HepG2 (cell line): ENCODE measurements at regions not wholly inside any gene's neighbourhood (a gene's known extent, or its start where the extent isn't known, plus 50 kb on each side); places are given as distances from the start of the nearest gene placed in this dataset.
A peak's percentile ranks its signal among the peaks of the same experiment; 100 is the strongest.

Experiments
- ATAC-seq: fragments of 200-7000 bp; cut with Tn5 transposase; 3 replicates; pipeline ENCODE4 v1.9.1; 2020; ENCODE audit warnings: mild to moderate bottlenecking, moderate library complexity
- BruUV-seq: library from RNA; stranded (reverse); fragments of 400-500 nt; replicated peaks from 2 replicates; lab custom pipeline; 2021; lab: Mats Ljungman, UMichigan
- CTCF ChIA-PET: fragments of 300-600 bp; formaldehyde crosslinking; extraction: SDS; loops from one replicate; lab custom pipeline; 2021; ENCODE audit warnings: low total read pairs, inconsistent platforms, low intra/inter-chr PET ratio; lab: Yijun Ruan, JAX
- POLR2A ChIA-PET: fragments of 350-600 bp; sonication (Branson Sonifier 250); formaldehyde crosslinking; loops from one replicate; lab custom pipeline; 2020; ENCODE audit warnings: antibody characterized with exemption, inconsistent platforms; lab: Yijun Ruan, JAX
- DNase-seq: peaks from one replicate; pipeline ENCODE4 v3.0.0-alpha.2; 2015; ENCODE audit warnings: low spot score
- FAIRE-seq: peaks from 3 replicates; lab custom pipeline; 2011; peaks lifted over from hg19 to GRCh38; lab: Jason Lieb, UNC
- H2AFZ ChIP-seq: one replicate; pipeline ENCODE4 v1.6.1; 2011; ENCODE audit warnings: low read length, inconsistent platforms
- H3K27ac ChIP-seq: fragments of 300-600 bp; 3 replicates; pipeline ENCODE4 v1.8.0; 2011; ENCODE audit warnings: mixed run types, mild to moderate bottlenecking, mixed read lengths, low read length, inconsistent platforms; ENCODE audit not compliant: insufficient read depth; ENCODE audit errors: extremely low read length
- H3K27me3 ChIP-seq, 2 experiments: fragments of 200-600 bp in 1 of 2; 2 replicates in 1 of 2; 3 replicates in 1 of 2; pipeline versions ENCODE4 v1.6.0 to v1.8.0; 2011; ENCODE audit warnings: low read length in 2 of 2, mild to moderate bottlenecking in 2 of 2, moderate library complexity in 2 of 2, inconsistent platforms in 1 of 2; ENCODE audit not compliant: insufficient read depth in 2 of 2, control insufficient read depth in 1 of 2
- H3K36me3 ChIP-seq, 2 experiments: fragments of 200-600 bp in 1 of 2; replicated peaks in 1 of 2; 2 replicates in 1 of 2; 3 replicates in 1 of 2; pipeline versions ENCODE4 v1.5.1 to v1.8.0; 2011; ENCODE audit warnings: low read length in 2 of 2, inconsistent platforms in 1 of 2; ENCODE audit not compliant: insufficient read depth in 2 of 2, control insufficient read depth in 1 of 2
- H3K4me1 ChIP-seq: 2 replicates; pipeline ENCODE4 v1.5.1; 2012; ENCODE audit warnings: low read length, inconsistent platforms; ENCODE audit not compliant: insufficient read depth
- H3K4me2 ChIP-seq: 2 replicates; pipeline ENCODE4 v1.6.0; 2011; ENCODE audit warnings: low read depth, low read length, inconsistent platforms
- H3K4me3 ChIP-seq, 3 experiments: fragments of 200-600 bp in 1 of 3; sonication (generic), shearing (Covaris generic) in 1 of 3; replicated peaks in 1 of 3; 2 replicates each; pipeline ENCODE4 v1.5.1; 2011 to 2016; ENCODE audit warnings: low read length in 3 of 3, inconsistent platforms in 2 of 3, low read depth in 2 of 3, mild to moderate bottlenecking in 2 of 3, control low read depth in 1 of 3, mixed read lengths in 1 of 3; ENCODE audit not compliant: insufficient read depth in 1 of 3
- H3K79me2 ChIP-seq: one replicate; pipeline ENCODE4 v1.6.1; 2011; ENCODE audit warnings: low read length, inconsistent platforms; ENCODE audit not compliant: insufficient read depth
- H3K9ac ChIP-seq: 2 replicates; pipeline ENCODE4 v1.6.0; 2011; ENCODE audit warnings: mild to moderate bottlenecking, low read depth, low read length, inconsistent platforms; ENCODE audit not compliant: insufficient read depth
- H3K9me3 ChIP-seq: 2 replicates; pipeline ENCODE4 v1.5.1; 2012; ENCODE audit warnings: mild to moderate bottlenecking, low read length
- H4K20me1 ChIP-seq: 2 replicates; pipeline ENCODE4 v1.6.0; 2011; ENCODE audit warnings: inconsistent platforms, mild to moderate bottlenecking, low read length, moderate library complexity; ENCODE audit not compliant: insufficient read depth
- ATF7 ChIP-seq, 2 experiments: fragments of 450-650 bp in 1 of 2; sonication (generic) in 1 of 2; formaldehyde crosslinking in 1 of 2; IDR thresholded peaks; 2 replicates each; pipeline versions ENCODE4 v1.4.0 to v1.6.1; 2016 to 2020; ENCODE audit warnings: antibody characterized with exemption in 1 of 2, mild to moderate bottlenecking in 1 of 2, missing genetic modification reagents in 1 of 2
- CEBPB ChIP-seq: IDR thresholded peaks from 2 replicates; pipeline ENCODE4 v1.6.1; 2011; ENCODE audit warnings: low read depth, low read length, improper control_type of control experiment, borderline replicate concordance
- CREB1 ChIP-seq, 2 experiments: fragments of 450-650 bp in 1 of 2; IDR thresholded peaks; 2 replicates each; pipeline ENCODE4 v1.6.1; 2016 to 2017; ENCODE audit warnings: control low read depth in 1 of 2, mild to moderate bottlenecking in 1 of 2, missing compliant biosample characterization in 1 of 2, missing genetic modification characterization in 1 of 2
- PRMT3 ChIP-seq: sonication (generic); formaldehyde crosslinking; IDR thresholded peaks from 2 replicates; pipeline ENCODE4 v1.8.1; 2022; ENCODE audit warnings: low read depth, mild to moderate bottlenecking, moderate library complexity, missing genetic modification reagents, borderline replicate concordance
- REPIN1 ChIP-seq: sonication (generic); formaldehyde crosslinking; IDR thresholded peaks from 2 replicates; pipeline ENCODE4 v1.8.0; 2022; ENCODE audit warnings: missing genetic modification reagents, low read depth, mild to moderate bottlenecking, borderline replicate concordance
- SP2 ChIP-seq: sonication (generic); formaldehyde crosslinking; IDR thresholded peaks from 2 replicates; pipeline ENCODE4 v1.5.1; 2020; ENCODE audit warnings: mild to moderate bottlenecking, missing genetic modification reagents
- ZFP36 ChIP-seq: fragments of 150-350 bp; IDR thresholded peaks from 2 replicates; pipeline ENCODE4 v1.6.1; 2018; ENCODE audit warnings: borderline replicate concordance, low read length, low read depth; ENCODE audit not compliant: partially characterized antibody
- ZFP37 ChIP-seq: sonication (generic); formaldehyde crosslinking; IDR thresholded peaks from 2 replicates; pipeline ENCODE4 v1.4.0; 2020; ENCODE audit warnings: missing genetic modification reagents, borderline replicate concordance
- ZNF230 ChIP-seq: sonication (generic); formaldehyde crosslinking; IDR thresholded peaks from 2 replicates; pipeline ENCODE4 v1.4.0; 2020; ENCODE audit warnings: mild to moderate bottlenecking, missing genetic modification reagents
- ZNF30 ChIP-seq: sonication (generic); formaldehyde crosslinking; IDR thresholded peaks from 2 replicates; pipeline ENCODE4 v1.5.0; 2020; ENCODE audit warnings: mild to moderate bottlenecking, missing genetic modification reagents
- ZNF337 ChIP-seq: sonication (generic); formaldehyde crosslinking; IDR thresholded peaks from 2 replicates; pipeline ENCODE4 v1.5.1; 2020; ENCODE audit warnings: missing genetic modification reagents, low read depth, mild to moderate bottlenecking, borderline replicate concordance
- ZNF558 ChIP-seq: sonication (generic); formaldehyde crosslinking; IDR thresholded peaks from 2 replicates; pipeline ENCODE4 v1.9.0; 2022; ENCODE audit warnings: mild to moderate bottlenecking, missing genetic modification reagents, borderline replicate concordance
- ZNF572 ChIP-seq: sonication (generic); formaldehyde crosslinking; IDR thresholded peaks from 2 replicates; pipeline ENCODE4 v1.5.1; 2020; ENCODE audit warnings: mild to moderate bottlenecking, missing genetic modification reagents
- ZNF776 ChIP-seq: sonication (generic); formaldehyde crosslinking; IDR thresholded peaks from 2 replicates; pipeline ENCODE4 v1.4.0; 2020; ENCODE audit warnings: mild to moderate bottlenecking, missing genetic modification reagents
- WGBS: methylation state at CpG from one replicate; pipeline ENCODE4 v1.1.6; 2017; ENCODE audit warnings: low lambda C conversion rate; 5-methylcytosine and 5-hydroxymethylcytosine counted together
- in situ Hi-C: cut with HindIII; loops from 2 replicates; pipeline ENCODE4 v1.10.0; 2017; ENCODE audit warnings: low pct_unique_long_range_greater_than_20kb; ENCODE audit not compliant: extremely low pct_ligation_motif_present
- intact Hi-C: fragments of 100-400 bp; cut with micrococcal nuclease; formaldehyde crosslinking; loops from one replicate; pipeline ENCODE4 v1.10.0; 2022; ENCODE audit not compliant: unreplicated experiment
- TF ChIP-seq, protein P1 (sequence below): sonication (generic); formaldehyde crosslinking; conservative IDR thresholded peaks from 2 replicates; pipeline ENCODE4 v1.8.0; 2022; ENCODE audit warnings: mild to moderate bottlenecking, moderate library complexity, missing genetic modification reagents

DNA sequence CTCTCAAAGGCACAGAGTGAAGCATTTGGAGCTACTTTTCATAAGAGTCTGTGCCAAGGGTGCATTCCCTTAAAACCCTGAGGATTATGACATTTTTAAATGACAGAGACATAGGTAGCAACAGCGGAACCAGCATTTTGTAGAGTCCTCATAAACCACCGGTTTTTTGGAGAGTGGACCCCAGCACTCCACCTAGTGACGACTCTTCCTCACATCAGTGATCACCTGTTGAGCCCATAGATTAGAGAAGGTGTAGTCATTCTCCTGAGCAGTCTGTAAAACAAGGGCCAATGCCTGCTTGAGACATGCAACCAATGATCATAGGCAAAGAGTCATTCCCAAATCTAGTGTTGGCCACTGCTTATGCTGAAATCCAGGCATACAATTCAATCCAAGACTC lies 399.1 kb downstream of the GXYLT1 start (continued):
- no peak for TF ChIP-seq ZNF572 (CRISPR knock-in tag)
- no peak for TF ChIP-seq SP2 (CRISPR knock-in tag)
- no peak for TF ChIP-seq ZNF30
- no peak for TF ChIP-seq ZFP36
- TF ChIP-seq REPIN1 (CRISPR knock-in tag) = no peak
- TF ChIP-seq, protein P1, sequence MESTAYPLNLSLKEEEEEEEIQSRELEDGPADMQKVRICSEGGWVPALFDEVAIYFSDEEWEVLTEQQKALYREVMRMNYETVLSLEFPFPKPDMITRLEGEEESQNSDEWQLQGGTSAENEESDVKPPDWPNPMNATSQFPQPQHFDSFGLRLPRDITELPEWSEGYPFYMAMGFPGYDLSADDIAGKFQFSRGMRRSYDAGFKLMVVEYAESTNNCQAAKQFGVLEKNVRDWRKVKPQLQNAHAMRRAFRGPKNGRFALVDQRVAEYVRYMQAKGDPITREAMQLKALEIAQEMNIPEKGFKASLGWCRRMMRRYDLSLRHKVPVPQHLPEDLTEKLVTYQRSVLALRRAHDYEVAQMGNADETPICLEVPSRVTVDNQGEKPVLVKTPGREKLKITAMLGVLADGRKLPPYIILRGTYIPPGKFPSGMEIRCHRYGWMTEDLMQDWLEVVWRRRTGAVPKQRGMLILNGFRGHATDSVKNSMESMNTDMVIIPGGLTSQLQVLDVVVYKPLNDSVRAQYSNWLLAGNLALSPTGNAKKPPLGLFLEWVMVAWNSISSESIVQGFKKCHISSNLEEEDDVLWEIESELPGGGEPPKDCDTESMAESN = no peak
- TF ChIP-seq ZNF230 = no peak
- no peak for TF ChIP-seq PRMT3 (CRISPR knock-in tag)
- TF ChIP-seq ZNF558 (CRISPR knock-in tag) = no peak
- no peak for TF ChIP-seq ZNF337 (CRISPR knock-in tag)

GRCh38 chr12:41743835-41744234 lies 400.8 kb downstream of the GXYLT1 start:
- peak; percentile 0 for DNase-seq
- in situ Hi-C loops = no loop called here
- no peaks in the 10 kb centered on the region for H3K27me3 ChIP-seq
- no peaks in the 10 kb centered on the region for H3K36me3 ChIP-seq
- H3K9me3 ChIP-seq = no peaks in the 10 kb centered on the region
- ChIA-PET CTCF (no interaction called here), POLR2A (no interaction called here)
- no peaks in the 10 kb centered on the region for H4K20me1 ChIP-seq
- H2AFZ ChIP-seq = no peak overlapping the region
- ATAC-seq = no peak
- H3K79me2 ChIP-seq = no peaks in the 10 kb centered on the region
- FAIRE-seq = no peak
- no peak overlapping the region for H3K9ac ChIP-seq
- 18% methylated on average over 4 of the region's 4 CpGs for WGBS
- no peak overlapping the region for H3K27ac ChIP-seq
- H3K4me1 ChIP-seq = no peaks in the 10 kb centered on the region
- H3K4me2 ChIP-seq = no peak overlapping the region
- TF ChIP-seq ZNF776 (CRISPR knock-in tag) = no peak
- peak; percentile 75 for TF ChIP-seq ATF7 (IDR thresholded peaks at IDR 0.05)
- no peak for TF ChIP-seq ATF7 (CRISPR knock-in tag; IDR thresholded peaks at IDR 0.05)
- peak; percentile 61; the same call in 1 of the 2 replicates for TF ChIP-seq CEBPB
- TF ChIP-seq CREB1 (IDR thresholded peaks at IDR 0.05) = peak; percentile 22; the same call in 1 of the 2 replicates
- no peak for TF ChIP-seq CREB1 (CRISPR knock-in tag; IDR thresholded peaks at IDR 0.05)
- no peak for TF ChIP-seq ZFP37
- TF ChIP-seq, all 625 proteins: peak for 3
- intact Hi-C loops = no loop called here
- no TSS peak for BruUV-seq
- no peak overlapping the region for H3K4me3 ChIP-seq
